HG03097 (cell line): ENCODE measurements at regions not wholly inside any gene's neighbourhood (a gene's known extent, or its start where the extent isn't known, plus 50 kb on each side); places are given as distances from the start of the nearest gene placed in this dataset.
"Not testable (repeated sequence)": the region's sequence is repeated elsewhere in the genome, so short reads cannot be mapped to it uniquely, and the experiment has no call there.

Experiments
- ATAC-seq: cut with Tn5 transposase; IDR thresholded peaks from one replicate; pipeline ENCODE4 v1.9.1; 2021; ENCODE audit not compliant: unreplicated experiment, low FRiP score

- no peak for ATAC-seq
Observed at GRCh38 chr12:42750356-42750755, 160.8 kb upstream of the PRICKLE1 start.

GRCh38 chr12:42749239-42749638 is 159.7 kb upstream of the PRICKLE1 start:
- ATAC-seq: no peak

GRCh38 chr12:42744539-42745182 is 155.1 kb upstream of the PRICKLE1 start:
- ATAC-seq: no peak

- no peak for ATAC-seq
Observed at GRCh38 chr12:42742716-42743115, 153.2 kb upstream of the PRICKLE1 start.

GRCh38 chr12:42741771-42742510 is 152.4 kb upstream of the PRICKLE1 start:
- no peak for ATAC-seq

- ATAC-seq: no peak
Observed at GRCh38 chr12:42741091-42741490, 151.5 kb upstream of the PRICKLE1 start.

- ATAC-seq: no peak
Observed at GRCh38 chr12:42737398-42737797, 147.9 kb upstream of the PRICKLE1 start.

GRCh38 chr12:42735861-42736361 is 146.4 kb upstream of the PRICKLE1 start:
- no peak for ATAC-seq

- ATAC-seq: no peak
Observed at GRCh38 chr12:42733911-42734310, 144.4 kb upstream of the PRICKLE1 start.

- ATAC-seq: no peak
Observed at GRCh38 chr12:42732908-42733411, 143.4 kb upstream of the PRICKLE1 start.

- no peak for ATAC-seq
Observed at GRCh38 chr12:42730291-42730690, 140.7 kb upstream of the PRICKLE1 start.

GRCh38 chr12:42729535-42729900 is 140.0 kb upstream of the PRICKLE1 start:
- no peak for ATAC-seq

- no peak for ATAC-seq
Observed at GRCh38 chr12:42728770-42729534, 139.4 kb upstream of the PRICKLE1 start.

- no peak for ATAC-seq
Observed at GRCh38 chr12:42728287-42728686, 138.7 kb upstream of the PRICKLE1 start.

- ATAC-seq: no peak
Observed at GRCh38 chr12:42725809-42726208, 136.3 kb upstream of the PRICKLE1 start.

- ATAC-seq: no peak
Observed at GRCh38 chr12:42716491-42716891, 126.9 kb upstream of the PRICKLE1 start.

- ATAC-seq: not testable (repeated sequence)
Observed at GRCh38 chr12:42713566-42713965, 124.0 kb upstream of the PRICKLE1 start.

- ATAC-seq: not testable (repeated sequence)
Observed at GRCh38 chr12:42708374-42708773, 118.8 kb upstream of the PRICKLE1 start.

- no peak for ATAC-seq
Observed at GRCh38 chr12:42707312-42708226, 118.0 kb upstream of the PRICKLE1 start.

GRCh38 chr12:42706321-42706720 is 116.8 kb upstream of the PRICKLE1 start:
- ATAC-seq: no peak
